Endodermal cell (in vitro differentiated cells): ENCODE measurements at regions not wholly inside any gene's neighbourhood (a gene's known extent, or its start where the extent isn't known, plus 50 kb on each side); places are given as distances from the start of the nearest gene placed in this dataset.

Experiments
- DNase-seq: peaks from one replicate; pipeline ENCODE4 v3.0.0-alpha.2; 2017
- H3K27ac ChIP-seq: 2 replicates; pipeline ENCODE4 v1.5.1; 2013; ENCODE audit warnings: mild to moderate bottlenecking, low read depth, low read length, moderate library complexity
- H3K27me3 ChIP-seq: 2 replicates; pipeline ENCODE4 v1.6.1; 2013; ENCODE audit warnings: mild to moderate bottlenecking, low read length, moderate library complexity; ENCODE audit not compliant: insufficient read depth, control insufficient read depth, poor library complexity, severe bottlenecking
- H3K36me3 ChIP-seq: 2 replicates; pipeline ENCODE4 v1.7.0; 2013; ENCODE audit warnings: mild to moderate bottlenecking, low read length, moderate library complexity; ENCODE audit not compliant: control insufficient read depth, insufficient read depth
- H3K4me1 ChIP-seq: one replicate; pipeline ENCODE4 v1.7.0; 2013; ENCODE audit warnings: low read length; ENCODE audit not compliant: control insufficient read depth, insufficient read depth
- H3K4me3 ChIP-seq: 2 replicates; pipeline ENCODE4 v1.5.1; 2013; ENCODE audit warnings: mild to moderate bottlenecking, low read length, moderate library complexity
- H3K9ac ChIP-seq: 2 replicates; pipeline ENCODE4 v1.6.1; 2013; ENCODE audit warnings: mild to moderate bottlenecking, low read length, moderate library complexity; ENCODE audit not compliant: poor library complexity, severe bottlenecking; ENCODE audit errors: extremely low read depth
- H3K9me3 ChIP-seq: 2 replicates; pipeline ENCODE4 v1.6.1; 2013; ENCODE audit warnings: mild to moderate bottlenecking, low read length, moderate library complexity; ENCODE audit not compliant: control insufficient read depth
- H3K27ac Mint-ChIP-seq: 2 replicates; pipeline ENCODE4 v1.8.0; 2020; ENCODE audit warnings: mixed read lengths
- H3K27me3 Mint-ChIP-seq: 2 replicates; pipeline ENCODE4 v1.8.0; 2021; ENCODE audit warnings: mild to moderate bottlenecking, mixed read lengths; ENCODE audit not compliant: insufficient read depth
- H3K36me3 Mint-ChIP-seq: 2 replicates; pipeline ENCODE4 v1.8.0; 2020; ENCODE audit warnings: low read depth, mixed read lengths
- H3K4me1 Mint-ChIP-seq: 2 replicates; pipeline ENCODE4 v1.8.0; 2020; ENCODE audit warnings: mixed read lengths
- H3K4me3 Mint-ChIP-seq: 2 replicates; pipeline ENCODE4 v1.8.0; 2020; ENCODE audit warnings: mild to moderate bottlenecking, moderate library complexity, mixed read lengths
- H3K9me3 Mint-ChIP-seq: 2 replicates; pipeline ENCODE4 v1.8.0; 2020; ENCODE audit warnings: mild to moderate bottlenecking, mixed read lengths
- WGBS, 2 experiments: methylation state at CpG; one replicate each; pipeline versions ENCODE4 v1.1.5 to v1.1.7; 2013; ENCODE audit warnings: missing lambda C conversion rate in 2 of 2, mixed read lengths in 1 of 2; ENCODE audit not compliant: insufficient coverage in 1 of 2, insufficient read length in 1 of 2; 5-methylcytosine and 5-hydroxymethylcytosine counted together
- TF ChIP-seq, protein P1 (sequence below): fragments of 200-600 bp; sonication (generic); conservative IDR thresholded peaks from 2 replicates; pipeline ENCODE4 v1.5.0; 2021; ENCODE audit warnings: antibody characterized with exemption, mild to moderate bottlenecking

- Histone ChIP-seq H3K4me3 (no peak overlapping the region), H3K27ac (no peak overlapping the region), H3K27me3 (no peaks in the 10 kb centered on the region), H3K4me1 (no peaks in the 10 kb centered on the region), H3K9me3 (peaks cover 30% of the 10 kb centered on the region), H3K36me3 (no peaks in the 10 kb centered on the region), H3K9ac (no peak overlapping the region)
- WGBS, 2 experiments = 95% methylated on average over 1 of the region's 1 CpG; no CpG with 5 or more reads in 1 of the 2 experiments
- H3K27me3 Mint-ChIP-seq = peaks cover 2% of the 10 kb centered on the region
- TF ChIP-seq, protein P1, sequence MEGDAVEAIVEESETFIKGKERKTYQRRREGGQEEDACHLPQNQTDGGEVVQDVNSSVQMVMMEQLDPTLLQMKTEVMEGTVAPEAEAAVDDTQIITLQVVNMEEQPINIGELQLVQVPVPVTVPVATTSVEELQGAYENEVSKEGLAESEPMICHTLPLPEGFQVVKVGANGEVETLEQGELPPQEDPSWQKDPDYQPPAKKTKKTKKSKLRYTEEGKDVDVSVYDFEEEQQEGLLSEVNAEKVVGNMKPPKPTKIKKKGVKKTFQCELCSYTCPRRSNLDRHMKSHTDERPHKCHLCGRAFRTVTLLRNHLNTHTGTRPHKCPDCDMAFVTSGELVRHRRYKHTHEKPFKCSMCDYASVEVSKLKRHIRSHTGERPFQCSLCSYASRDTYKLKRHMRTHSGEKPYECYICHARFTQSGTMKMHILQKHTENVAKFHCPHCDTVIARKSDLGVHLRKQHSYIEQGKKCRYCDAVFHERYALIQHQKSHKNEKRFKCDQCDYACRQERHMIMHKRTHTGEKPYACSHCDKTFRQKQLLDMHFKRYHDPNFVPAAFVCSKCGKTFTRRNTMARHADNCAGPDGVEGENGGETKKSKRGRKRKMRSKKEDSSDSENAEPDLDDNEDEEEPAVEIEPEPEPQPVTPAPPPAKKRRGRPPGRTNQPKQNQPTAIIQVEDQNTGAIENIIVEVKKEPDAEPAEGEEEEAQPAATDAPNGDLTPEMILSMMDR = no peak
- no peaks in the 10 kb centered on the region for H3K36me3 Mint-ChIP-seq
- H3K4me3 Mint-ChIP-seq = no peak overlapping the region
- no peaks in the 10 kb centered on the region for H3K4me1 Mint-ChIP-seq
- DNase-seq = no peak
- H3K27ac Mint-ChIP-seq = no peak overlapping the region
- peaks cover 29% of the 10 kb centered on the region for H3K9me3 Mint-ChIP-seq
These were observed 90.5 kb downstream of the RPS24 start for GRCh38 chr10:78124167-78124566.

- H3K9ac ChIP-seq = no peak overlapping the region
- H3K9me3 ChIP-seq = no peaks in the 10 kb centered on the region
- 90 to 94% methylated on average over 3 to 5 of the region's 5 CpGs for WGBS, 2 experiments
- no peaks in the 10 kb centered on the region for H3K36me3 Mint-ChIP-seq
- no peak overlapping the region for H3K4me3 ChIP-seq
- no peak for DNase-seq
- no peaks in the 10 kb centered on the region for H3K4me1 Mint-ChIP-seq
- no peaks in the 10 kb centered on the region for H3K27me3 ChIP-seq
- no peak overlapping the region for H3K4me3 Mint-ChIP-seq
- H3K27me3 Mint-ChIP-seq = no peaks in the 10 kb centered on the region
- H3K4me1 ChIP-seq = no peaks in the 10 kb centered on the region
- H3K27ac ChIP-seq = no peak overlapping the region
- no peak overlapping the region for H3K27ac Mint-ChIP-seq
- H3K9me3 Mint-ChIP-seq = peaks cover 6% of the 10 kb centered on the region
- H3K36me3 ChIP-seq = no peaks in the 10 kb centered on the region
- TF ChIP-seq, protein P1 = no peak
These were observed 95.5 kb downstream of the RPS24 start for GRCh38 chr10:78129211-78129610.

- WGBS, 2 experiments = 91 to 92% methylated on average over 7 to 9 of the region's 9 CpGs
These were observed 97.5 kb downstream of the RPS24 start for GRCh38 chr10:78130966-78131710.

More at GRCh38 chr10:78130966-78131710, 97.5 kb downstream of the RPS24 start:
- Histone ChIP-seq H3K4me1 (no peaks in the 10 kb centered on the region), H3K9ac (no peak overlapping the region), H3K27ac (no peak overlapping the region), H3K27me3 (no peaks in the 10 kb centered on the region), H3K9me3 (no peaks in the 10 kb centered on the region), H3K36me3 (no peaks in the 10 kb centered on the region), H3K4me3 (no peak overlapping the region)
- H3K27ac Mint-ChIP-seq = no peak overlapping the region
- H3K36me3 Mint-ChIP-seq = no peaks in the 10 kb centered on the region
- no peaks in the 10 kb centered on the region for H3K4me1 Mint-ChIP-seq
- H3K4me3 Mint-ChIP-seq = no peak overlapping the region
- DNase-seq = no peak
- H3K9me3 Mint-ChIP-seq = no peaks in the 10 kb centered on the region
- TF ChIP-seq, protein P1 = no peak
- no peaks in the 10 kb centered on the region for H3K27me3 Mint-ChIP-seq
